ENCODE measurements at regions not wholly inside any gene's neighbourhood (a gene's known extent, or its start where the extent isn't known, plus 50 kb on each side); places are given as distances from the start of the nearest gene placed in this dataset.

DNA sequence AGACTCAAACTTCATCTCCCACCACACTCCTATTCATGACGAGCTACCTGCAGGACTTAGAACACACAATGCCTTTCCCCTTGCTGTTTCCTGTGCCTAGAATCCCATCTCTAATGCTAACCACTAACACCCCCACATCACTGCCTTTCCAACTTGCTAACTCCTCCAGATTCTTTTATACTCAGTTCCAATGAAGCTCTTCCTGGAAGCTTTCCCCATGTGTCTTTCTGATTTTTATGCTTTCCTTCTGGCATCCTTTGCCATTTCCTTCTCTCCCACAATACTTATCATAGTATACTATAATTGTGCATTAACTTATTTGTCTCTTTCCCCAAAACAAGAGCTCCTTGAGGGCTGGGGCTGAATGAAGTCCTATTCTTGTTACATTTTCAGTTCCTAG is 115.3 kb upstream of the PLPPR1 start:
- no peak for TF ChIP-seq FOXK2 (IDR thresholded peaks at IDR 0.05)
- no peak for TF ChIP-seq FOXM1 (IDR thresholded peaks at IDR 0.05; ENCODE audit: borderline replicate concordance)
- TF ChIP-seq BHLHE40 (IDR thresholded peaks at IDR 0.05; ENCODE audit: borderline replicate concordance) = no peak
- TF ChIP-seq NFRKB (IDR thresholded peaks at IDR 0.05) = no peak
- TF ChIP-seq ARNT (IDR thresholded peaks at IDR 0.05) = no peak
- TF ChIP-seq SP1 (IDR thresholded peaks at IDR 0.05) = no peak
- TF ChIP-seq L3MBTL2 (conservative IDR thresholded peaks at IDR 0.05) = no peak
- TF ChIP-seq ELF4 (IDR thresholded peaks at IDR 0.05) = no peak
- TF ChIP-seq SUZ12 (IDR thresholded peaks at IDR 0.05) = no peak
- TF ChIP-seq ZNF384 (IDR thresholded peaks at IDR 0.05) = no peak
- TF ChIP-seq HDGF (IDR thresholded peaks at IDR 0.05; ENCODE audit: borderline replicate concordance) = no peak
- TF ChIP-seq TARDBP (IDR thresholded peaks at IDR 0.05) = no peak
- no peak for TF ChIP-seq CTBP1 (IDR thresholded peaks at IDR 0.05; ENCODE audit: borderline replicate concordance)
- no peak for TF ChIP-seq LEF1 (IDR thresholded peaks at IDR 0.05; ENCODE audit: borderline replicate concordance)
